ENCODE measurements at regions not wholly inside any gene's neighbourhood (a gene's known extent, or its start where the extent isn't known, plus 50 kb on each side); places are given as distances from the start of the nearest gene placed in this dataset.

GRCh38 chr10:10164848-10165247 lies 852.8 kb upstream of the CELF2 start:
- Histone ChIP-seq H3K9me1 (ENCODE audit: insufficient read depth, low read length) (no peaks in the 10 kb centered on the region), H2AK5ac (ENCODE audit: low read depth, low read length) (no peak overlapping the region), H2AFZ (replicated peaks; ENCODE audit: low read length, poor library complexity) (no peak overlapping the region), H3K23ac (ENCODE audit: low read depth, low read length) (no peak overlapping the region), H2BK5ac (ENCODE audit: low read depth, low read length, poor library complexity, severe bottlenecking) (no peak overlapping the region), H2BK15ac (ENCODE audit: low read depth, low read length) (no peak overlapping the region), H3K9me3 (ENCODE audit: control insufficient read depth, insufficient read depth, low read length) (peaks cover 3% of the 10 kb centered on the region; the same call in 1 of the 2 replicates), H3K4ac (ENCODE audit: low read depth, low read length) (no peak overlapping the region), H3K9ac (ENCODE audit: low read depth, low read length) (no peak overlapping the region), H4K91ac (ENCODE audit: insufficient read depth, low read depth, low read length) (no peak overlapping the region), H3K4me1 (ENCODE audit: control insufficient read depth, insufficient read depth, low read length) (no peaks in the 10 kb centered on the region), H4K20me1 (ENCODE audit: insufficient read depth, low read length) (no peaks in the 10 kb centered on the region), H2BK120ac (ENCODE audit: low read depth, low read length) (no peak overlapping the region), H3K4me2 (ENCODE audit: low read depth, low read length) (no peak overlapping the region), H3K14ac (replicated peaks; ENCODE audit: low read depth, low read length) (no peak overlapping the region), H3K18ac (ENCODE audit: low read depth, low read length) (no peak overlapping the region), H3K56ac (ENCODE audit: extremely low read depth, insufficient read depth, low read length) (no peak overlapping the region), H3K4me3 (ENCODE audit: insufficient read depth, low read depth, low read length) (no peak overlapping the region), H2AK9ac (replicated peaks; ENCODE audit: low read depth, low read length, poor library complexity) (no peak overlapping the region), H4K5ac (ENCODE audit: low read depth, low read length) (no peak overlapping the region), H3K36me3 (ENCODE audit: control insufficient read depth, insufficient read depth, low read length) (no peaks in the 10 kb centered on the region), H4K8ac (ENCODE audit: low read depth in 2 of 2, low read length in 2 of 2) (no peak overlapping the region), H3K79me1 (ENCODE audit: low read depth in 1 of 2, low read length in 2 of 2) (no peaks in the 10 kb centered on the region), H3K27ac (ENCODE audit: insufficient read depth, low read length) (no peak overlapping the region), H3K27me3 (ENCODE audit: control insufficient read depth, insufficient read depth, low read length) (no peaks in the 10 kb centered on the region), H2BK20ac (ENCODE audit: low read depth, low read length) (no peak overlapping the region)
- dilution Hi-C loops (cut with HindIII; ENCODE audit: low sequenced_read_pairs, unreplicated experiment) = no loop called here
- DNase-seq (no peak), ATAC-seq (ENCODE audit: low read depth) (no peak)
- TF ChIP-seq, protein P1, sequence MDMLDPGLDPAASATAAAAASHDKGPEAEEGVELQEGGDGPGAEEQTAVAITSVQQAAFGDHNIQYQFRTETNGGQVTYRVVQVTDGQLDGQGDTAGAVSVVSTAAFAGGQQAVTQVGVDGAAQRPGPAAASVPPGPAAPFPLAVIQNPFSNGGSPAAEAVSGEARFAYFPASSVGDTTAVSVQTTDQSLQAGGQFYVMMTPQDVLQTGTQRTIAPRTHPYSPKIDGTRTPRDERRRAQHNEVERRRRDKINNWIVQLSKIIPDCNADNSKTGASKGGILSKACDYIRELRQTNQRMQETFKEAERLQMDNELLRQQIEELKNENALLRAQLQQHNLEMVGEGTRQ (IDR thresholded peaks at IDR 0.05; ENCODE audit: low read depth, low read length) = no peak
- TF ChIP-seq RAD21 (IDR thresholded peaks at IDR 0.05; ENCODE audit: low read length) (no peak), FOS (IDR thresholded peaks at IDR 0.05; ENCODE audit: low read depth, low read length) (no peak), RCOR1 (IDR thresholded peaks at IDR 0.05; ENCODE audit: insufficient replicate concordance, low read length) (no peak), SMC3 (IDR thresholded peaks at IDR 0.05; ENCODE audit: low read depth, low read length) (no peak), CEBPB (IDR thresholded peaks at IDR 0.05; ENCODE audit: low read depth, low read length) (no peak), MAFK (IDR thresholded peaks at IDR 0.05; ENCODE audit: low read depth, low read length) (no peak), MXI1 (IDR thresholded peaks at IDR 0.05; ENCODE audit: borderline replicate concordance, low read depth, low read length) (no peak), NFE2L2 (IDR thresholded peaks at IDR 0.05; ENCODE audit: low read depth, low read length) (no peak), CTCF (conservative IDR thresholded peaks at IDR 0.05; ENCODE audit: low read depth, low read length) (no peak), POLR2A (IDR thresholded peaks at IDR 0.05; ENCODE audit: low read depth, low read length) (no peak), RFX5 (IDR thresholded peaks at IDR 0.05; ENCODE audit: low read depth, low read length) (no peak), CHD1 (IDR thresholded peaks at IDR 0.05; ENCODE audit: low read depth, low read length) (no peak), BHLHE40 (IDR thresholded peaks at IDR 0.05; ENCODE audit: low read depth, low read length) (no peak), MAZ (IDR thresholded peaks at IDR 0.05; ENCODE audit: borderline replicate concordance, low read depth, low read length) (no peak)
- TF ChIP-seq, protein P2, sequence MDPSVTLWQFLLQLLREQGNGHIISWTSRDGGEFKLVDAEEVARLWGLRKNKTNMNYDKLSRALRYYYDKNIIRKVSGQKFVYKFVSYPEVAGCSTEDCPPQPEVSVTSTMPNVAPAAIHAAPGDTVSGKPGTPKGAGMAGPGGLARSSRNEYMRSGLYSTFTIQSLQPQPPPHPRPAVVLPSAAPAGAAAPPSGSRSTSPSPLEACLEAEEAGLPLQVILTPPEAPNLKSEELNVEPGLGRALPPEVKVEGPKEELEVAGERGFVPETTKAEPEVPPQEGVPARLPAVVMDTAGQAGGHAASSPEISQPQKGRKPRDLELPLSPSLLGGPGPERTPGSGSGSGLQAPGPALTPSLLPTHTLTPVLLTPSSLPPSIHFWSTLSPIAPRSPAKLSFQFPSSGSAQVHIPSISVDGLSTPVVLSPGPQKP (IDR thresholded peaks at IDR 0.05; ENCODE audit: borderline replicate concordance, low read depth, low read length) = no peak
- in situ Hi-C loops (cut with MboI; ENCODE audit: low sequenced_read_pairs) = no loop called here
- no TSS peak for BruUV-seq (replicated peaks)
- intact Hi-C loops (cut with micrococcal nuclease) = no loop called here
- ChIA-PET POLR2A (ENCODE audit: unreplicated experiment) (no interaction called here), CTCF (no interaction called here)
- no CpG with 5 or more reads among the region's 3 CpGs for WGBS, 2 experiments (ENCODE audit: extremely low coverage in 2 of 2, insufficient read length in 1 of 2)

All from IMR-90 (cell line).